HG03520 (cell line): ENCODE measurements at regions not wholly inside any gene's neighbourhood (a gene's known extent, or its start where the extent isn't known, plus 50 kb on each side); places are given as distances from the start of the nearest gene placed in this dataset.
A peak's percentile ranks its signal among the peaks of the same experiment; 100 is the strongest.
"Not testable (repeated sequence)": the region's sequence is repeated elsewhere in the genome, so short reads cannot be mapped to it uniquely, and the experiment has no call there.

Experiments used
- ATAC-seq: cut with Tn5 transposase; IDR thresholded peaks from one replicate; pipeline ENCODE4 v1.9.1; 2021; ENCODE audit warnings: mild to moderate bottlenecking, moderate library complexity; ENCODE audit not compliant: unreplicated experiment

DNA sequence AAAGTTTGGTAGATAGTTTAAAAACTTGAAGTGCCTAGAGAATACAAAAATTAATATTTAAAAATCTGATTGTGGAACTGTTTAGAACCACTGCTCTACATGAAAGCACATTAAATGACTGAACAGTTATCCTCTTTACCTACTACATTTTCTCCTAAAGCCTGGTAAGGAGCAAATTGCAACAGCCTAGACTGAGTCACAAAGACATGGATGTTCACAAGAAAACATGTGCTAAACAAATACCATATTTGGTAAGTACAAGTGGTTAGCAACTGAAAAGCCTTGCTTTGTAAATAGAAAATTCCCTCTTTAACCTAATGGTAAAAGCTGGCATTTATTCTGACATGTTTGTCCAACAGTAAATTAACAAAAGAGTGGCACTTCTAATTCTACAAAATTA is 203.1 kb downstream of the FBXO8 start:
- no peak for ATAC-seq

GRCh38 chr4:174071595-174071994 is 211.9 kb downstream of the FBXO8 start:
- no peak for ATAC-seq

DNA sequence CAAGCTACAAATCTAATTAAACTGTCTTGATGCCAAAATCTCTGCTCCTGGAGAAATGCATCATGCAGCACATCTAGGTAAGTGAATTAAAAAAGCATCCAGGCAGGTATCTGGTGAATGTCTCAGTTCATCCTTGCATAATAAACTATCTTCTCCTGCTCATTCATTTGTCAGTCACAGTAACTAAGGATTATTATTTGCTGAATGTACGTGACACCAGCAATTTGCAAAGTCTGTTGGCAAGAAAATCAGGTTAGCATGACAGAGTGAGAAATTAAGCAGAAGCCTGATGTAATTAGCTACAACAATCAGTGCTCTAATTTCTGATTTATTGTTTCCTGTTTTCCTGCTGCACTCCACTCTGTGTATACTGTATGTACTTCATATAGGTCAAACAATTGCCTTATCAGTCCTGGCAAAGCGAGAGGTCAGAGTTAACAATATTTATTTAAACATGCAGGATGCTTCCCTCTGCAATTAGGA is 213.6 kb downstream of the FBXO8 start:
- ATAC-seq: no peak

DNA sequence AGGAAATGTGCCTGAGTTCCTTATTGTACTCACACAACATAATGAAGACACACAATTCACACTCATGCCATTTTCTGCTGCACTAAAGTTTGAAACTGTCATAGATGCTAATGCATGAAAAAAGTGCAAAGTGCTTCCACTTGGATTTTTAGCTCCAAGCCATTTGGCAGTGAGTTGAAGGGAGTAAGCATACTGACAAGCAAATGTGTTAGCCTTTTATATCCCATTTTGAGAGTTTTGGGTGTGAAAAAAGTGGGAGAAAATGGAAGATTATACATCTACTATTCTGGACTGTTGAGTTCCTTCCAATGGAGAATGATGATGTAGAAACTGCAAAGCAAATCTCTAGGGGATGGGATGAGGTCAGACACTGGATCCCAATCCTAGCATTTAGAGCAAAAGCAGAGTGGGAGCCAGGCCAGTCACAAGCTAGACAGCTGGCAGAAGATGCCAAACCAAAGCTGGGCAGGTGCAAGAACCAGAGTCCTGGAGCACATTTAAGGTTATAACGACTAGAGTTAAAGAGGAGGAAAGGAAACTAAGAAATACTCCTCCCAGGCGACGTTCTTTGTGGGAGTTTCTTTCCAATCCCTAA is 216.8 kb downstream of the FBXO8 start:
- no peak for ATAC-seq

DNA sequence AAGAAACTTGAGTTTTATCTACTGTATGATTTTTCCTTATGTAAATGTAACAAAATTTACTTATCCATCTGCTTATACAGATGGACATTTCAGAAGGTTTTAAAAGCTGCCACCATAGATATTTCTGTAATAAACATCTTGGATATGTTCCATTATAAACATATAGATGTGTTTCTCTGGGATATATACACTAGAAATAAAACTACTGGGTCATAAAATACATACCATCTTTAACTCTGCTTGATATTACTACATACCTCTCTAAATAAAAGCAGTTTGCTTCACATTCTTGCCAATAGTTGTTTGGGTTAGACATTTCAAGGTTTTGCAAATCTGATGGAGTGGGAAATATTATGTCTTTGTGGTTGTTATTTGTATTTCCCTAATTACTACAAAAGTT is 220.6 kb downstream of the FBXO8 start:
- ATAC-seq: no peak

- no peak for ATAC-seq
Measured at GRCh38 chr4:174061026-174061425, 222.4 kb downstream of the FBXO8 start.

GRCh38 chr4:174058846-174059245 is 224.6 kb downstream of the FBXO8 start:
- ATAC-seq: peak; percentile 60

- no peak for ATAC-seq
Measured at GRCh38 chr4:174056959-174057358, 226.5 kb downstream of the FBXO8 start.

DNA sequence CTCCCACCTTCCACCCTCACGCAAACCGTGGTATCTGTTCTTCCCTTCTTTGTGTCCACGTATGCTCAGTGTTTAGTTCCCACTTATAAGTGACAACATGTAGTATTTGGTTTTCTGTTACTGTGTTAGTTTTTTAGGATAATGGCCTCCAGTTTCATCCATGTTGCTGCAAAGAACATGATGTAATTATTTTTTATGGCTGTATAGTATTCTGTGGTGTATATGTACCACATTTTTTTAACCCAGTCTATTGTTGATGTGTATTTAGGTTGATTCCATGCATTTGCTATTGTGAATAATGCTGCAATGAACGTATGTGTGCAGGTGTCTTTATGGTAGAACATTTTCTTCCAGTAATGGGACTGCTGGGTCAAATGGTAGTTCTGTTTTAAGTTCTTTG is 228.1 kb downstream of the FBXO8 start:
- ATAC-seq: no peak

GRCh38 chr4:174053895-174054294 is 229.6 kb downstream of the FBXO8 start:
- no peak for ATAC-seq

DNA sequence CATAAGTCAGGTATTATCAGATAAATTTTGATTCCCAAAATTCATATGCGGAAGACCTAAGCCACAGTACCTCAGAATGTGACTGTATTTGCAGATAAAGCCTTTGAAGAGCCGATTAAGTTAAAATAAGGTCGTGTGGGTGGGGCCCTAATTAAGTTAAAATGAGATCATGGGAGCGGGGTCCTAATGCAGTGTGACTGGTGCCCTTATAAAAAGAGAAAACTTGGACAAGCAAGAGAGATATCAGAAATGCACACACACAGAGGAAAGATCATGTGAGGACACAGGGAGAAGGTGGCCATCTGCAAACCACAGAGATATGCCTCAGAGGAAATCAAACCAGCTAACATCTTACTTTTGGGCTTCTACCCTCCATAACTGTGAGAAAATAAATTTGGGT is 236.1 kb downstream of the FBXO8 start:
- no peak for ATAC-seq

GRCh38 chr4:174045829-174046228 is 237.6 kb downstream of the FBXO8 start:
- ATAC-seq: not testable (repeated sequence)

DNA sequence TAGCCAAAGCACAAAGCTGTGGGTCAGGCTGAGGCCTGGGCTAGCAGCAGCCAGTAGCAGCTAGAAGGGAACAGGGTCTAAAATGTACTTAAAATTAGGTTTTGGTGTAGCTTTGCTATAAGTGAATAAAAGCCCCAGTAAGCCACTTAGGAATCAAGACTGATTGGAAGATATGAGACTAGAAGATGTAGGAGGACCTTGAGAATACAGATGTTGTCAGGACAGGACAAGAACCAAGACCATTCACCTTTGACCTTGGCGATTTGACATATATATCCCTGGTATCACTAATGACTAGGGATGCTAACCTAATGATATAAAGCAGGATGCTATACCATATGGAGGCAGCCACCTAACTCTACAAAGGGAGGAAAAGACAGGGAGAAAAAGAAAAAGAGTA is 238.1 kb downstream of the FBXO8 start:
- ATAC-seq: no peak

DNA sequence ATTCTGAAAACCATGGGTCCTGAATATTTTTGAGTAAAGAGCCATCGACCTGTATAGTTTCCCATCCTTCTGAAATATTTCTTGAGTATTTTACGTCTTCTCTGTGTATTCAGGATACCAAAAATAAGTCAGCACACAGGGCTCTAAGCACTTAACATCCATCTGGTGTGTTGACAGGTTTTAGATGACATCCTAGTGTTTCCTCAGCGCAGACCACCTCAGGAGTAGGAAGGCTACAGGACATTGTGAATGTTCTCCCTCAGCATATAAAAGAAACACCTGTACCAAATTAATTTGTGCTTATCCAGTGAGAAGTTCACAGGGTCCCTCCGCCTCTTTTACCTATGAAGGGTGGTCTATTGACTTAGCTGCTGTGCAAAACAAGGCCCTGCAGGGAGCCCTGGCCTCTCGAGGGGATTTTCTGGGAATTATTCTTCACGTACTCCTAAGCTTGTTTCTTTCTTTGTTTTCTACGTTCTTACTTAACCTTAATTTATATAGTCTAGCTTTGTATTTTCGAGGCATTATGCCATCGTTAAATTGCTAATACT is 241.8 kb downstream of the FBXO8 start:
- no peak for ATAC-seq

DNA sequence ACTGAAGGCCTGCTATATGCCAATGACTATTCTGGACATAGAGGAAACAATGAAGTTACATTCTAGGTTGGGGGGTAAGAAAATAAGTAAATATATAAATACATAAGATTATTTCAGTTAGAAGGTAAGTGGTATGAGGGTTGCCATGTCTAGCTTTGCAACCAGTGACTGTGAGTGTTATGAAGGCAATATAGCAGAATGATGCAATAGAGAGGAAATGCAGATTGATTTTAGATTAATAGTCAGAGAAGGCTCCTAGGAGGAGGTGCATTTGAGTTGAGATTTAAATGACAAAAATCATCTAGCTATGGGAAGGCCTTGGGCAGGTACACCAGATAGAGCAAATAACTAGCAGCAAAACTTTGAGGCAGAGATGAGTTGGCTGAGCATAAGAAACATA is 243.2 kb downstream of the FBXO8 start:
- no peak for ATAC-seq

- ATAC-seq: no peak
Measured at GRCh38 chr4:174038481-174038880, 245.0 kb downstream of the FBXO8 start.

DNA sequence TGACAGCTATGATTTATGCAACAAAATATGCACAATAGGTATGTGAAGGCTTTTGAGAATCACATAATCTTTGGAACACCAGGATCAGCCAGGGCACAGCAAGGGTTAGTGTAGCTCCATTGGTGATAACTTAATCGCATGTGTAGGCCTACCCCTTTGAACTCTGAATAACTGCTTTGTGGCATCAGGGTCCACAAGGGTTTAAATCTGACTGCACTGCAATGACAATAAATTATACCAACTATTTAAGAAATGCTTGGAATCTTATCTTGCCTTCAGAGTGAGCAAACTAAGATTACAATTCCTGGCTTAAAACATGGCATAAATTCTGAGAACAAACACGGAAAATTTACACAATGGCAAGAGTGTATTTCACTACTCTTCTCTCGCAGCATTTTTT is 245.8 kb downstream of the FBXO8 start:
- no peak for ATAC-seq

GRCh38 chr4:174037049-174037448 is 246.4 kb downstream of the FBXO8 start:
- no peak for ATAC-seq

- ATAC-seq: no peak
Measured at GRCh38 chr4:174036576-174036975, 246.9 kb downstream of the FBXO8 start.

- no peak for ATAC-seq
Measured at GRCh38 chr4:174036111-174036510, 247.4 kb downstream of the FBXO8 start.

- no peak for ATAC-seq
Measured at GRCh38 chr4:174023641-174024040, 259.8 kb downstream of the FBXO8 start.

DNA sequence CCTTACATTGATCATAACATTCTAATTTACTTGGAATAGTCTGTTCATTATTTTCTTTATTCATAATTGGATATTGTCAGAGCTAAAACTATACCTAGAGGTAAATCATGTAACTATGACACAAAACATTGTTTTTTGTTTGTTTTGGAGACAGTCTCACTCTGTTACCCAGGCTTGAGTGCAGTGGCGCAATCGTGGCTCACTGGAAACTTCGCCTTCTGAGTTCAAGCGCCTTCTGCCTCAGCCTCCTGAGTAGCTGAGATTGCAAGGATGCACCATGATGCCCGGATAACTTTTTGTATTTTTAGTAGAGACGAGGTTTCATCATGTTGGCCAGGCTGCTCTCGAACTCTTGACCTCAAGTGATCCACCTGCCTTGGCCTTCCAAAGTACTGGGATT is 265.2 kb downstream of the FBXO8 start:
- no peak for ATAC-seq

DNA sequence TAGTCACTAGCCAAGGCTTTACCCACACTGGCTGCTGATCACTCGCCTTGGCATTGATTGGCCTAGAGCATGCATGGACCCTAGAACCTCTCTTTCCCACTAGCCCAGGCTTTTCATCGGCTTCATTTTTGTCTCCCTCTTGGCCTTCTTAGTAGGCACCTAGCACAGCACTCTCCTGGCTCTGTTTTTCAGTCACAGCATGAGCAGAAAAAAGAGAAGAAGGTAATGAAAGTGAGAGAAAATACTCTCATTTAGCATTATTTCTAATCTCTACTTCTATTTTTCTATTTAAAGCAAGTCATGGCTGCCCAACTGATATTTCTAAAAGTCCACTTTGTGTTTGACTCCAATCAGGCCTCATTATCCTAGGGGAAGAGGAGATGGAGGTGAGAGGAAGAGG is 267.2 kb downstream of the FBXO8 start:
- ATAC-seq: no peak
